ENCODE measurements at regions not wholly inside any gene's neighbourhood (a gene's known extent, or its start where the extent isn't known, plus 50 kb on each side); places are given as distances from the start of the nearest gene placed in this dataset.

- no peak overlapping the region for H3K4me3 ChIP-seq (ENCODE audit: low read depth, low read length)
- no peak for DNase-seq (ENCODE audit: low read depth)
- TF ChIP-seq CTCF (IDR thresholded peaks at IDR 0.05; ENCODE audit: insufficient read depth, low read length): no peak
Measured at GRCh38 chr2:48118895-48119294, 195.6 kb upstream of the FOXN2 start.

- DNase-seq (ENCODE audit: low read depth): no peak
- no peak for TF ChIP-seq CTCF (IDR thresholded peaks at IDR 0.05; ENCODE audit: insufficient read depth, low read length)
- no peak overlapping the region for H3K4me3 ChIP-seq (ENCODE audit: low read depth, low read length)
Measured at GRCh38 chr2:48120112-48120511, 194.4 kb upstream of the FOXN2 start.

- TF ChIP-seq CTCF (IDR thresholded peaks at IDR 0.05; ENCODE audit: insufficient read depth, low read length): no peak
- no peak overlapping the region for H3K4me3 ChIP-seq (ENCODE audit: low read depth, low read length)
- DNase-seq (ENCODE audit: low read depth): no peak
Measured at GRCh38 chr2:48120759-48121242, 193.7 kb upstream of the FOXN2 start.

- DNase-seq (ENCODE audit: low read depth): no peak
- no peak for TF ChIP-seq CTCF (IDR thresholded peaks at IDR 0.05; ENCODE audit: insufficient read depth, low read length)
- H3K4me3 ChIP-seq (ENCODE audit: low read depth, low read length): no peak overlapping the region
Measured at GRCh38 chr2:48122166-48122565, 192.3 kb upstream of the FOXN2 start.

GRCh38 chr2:48124592-48124991 is 189.9 kb upstream of the FOXN2 start:
- H3K4me3 ChIP-seq (ENCODE audit: low read depth, low read length): no peak overlapping the region
- no peak for DNase-seq (ENCODE audit: low read depth)
- TF ChIP-seq CTCF (IDR thresholded peaks at IDR 0.05; ENCODE audit: insufficient read depth, low read length): no peak

- DNase-seq (ENCODE audit: low read depth): peak; percentile 53
- no peak for TF ChIP-seq CTCF (IDR thresholded peaks at IDR 0.05; ENCODE audit: insufficient read depth, low read length)
- no peak overlapping the region for H3K4me3 ChIP-seq (ENCODE audit: low read depth, low read length)
Measured at GRCh38 chr2:48126162-48126561, 188.3 kb upstream of the FOXN2 start.

GRCh38 chr2:48127612-48128191 is 186.8 kb upstream of the FOXN2 start:
- no peak for TF ChIP-seq CTCF (IDR thresholded peaks at IDR 0.05; ENCODE audit: insufficient read depth, low read length)
- no peak overlapping the region for H3K4me3 ChIP-seq (ENCODE audit: low read depth, low read length)
- no peak for DNase-seq (ENCODE audit: low read depth)

All from fibroblast of the aortic adventitia (primary cell).